ENCODE measurements at regions not wholly inside any gene's neighbourhood (a gene's known extent, or its start where the extent isn't known, plus 50 kb on each side); places are given as distances from the start of the nearest gene placed in this dataset.

GRCh38 chr1:199629624-199630023 lies 397.9 kb upstream of the NR5A2 start:
- DNase-seq (ENCODE audit: low spot score) = no peak

DNA sequence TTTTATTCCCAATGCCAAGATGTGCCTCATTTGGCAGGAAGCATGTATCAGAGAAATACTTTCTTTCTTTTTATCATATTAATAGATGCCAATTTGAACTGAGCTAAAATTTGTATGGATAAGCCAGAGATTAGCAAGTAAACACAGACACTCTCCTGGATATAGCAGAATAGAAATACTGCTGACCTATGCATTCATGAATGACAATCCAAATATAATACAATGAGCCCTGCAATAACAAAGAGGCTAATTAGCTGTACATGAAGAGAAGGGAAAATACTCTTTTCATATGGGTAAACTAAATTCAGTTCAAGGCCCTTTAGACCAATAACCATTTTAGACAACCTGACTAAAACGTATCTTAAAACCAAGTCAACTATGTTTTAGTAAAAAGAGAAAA lies 388.1 kb upstream of the NR5A2 start:
- DNase-seq (ENCODE audit: low spot score) = no peak

- no peak for DNase-seq (ENCODE audit: low spot score)
Observed at GRCh38 chr1:199641531-199641930, 386.0 kb upstream of the NR5A2 start.

DNA sequence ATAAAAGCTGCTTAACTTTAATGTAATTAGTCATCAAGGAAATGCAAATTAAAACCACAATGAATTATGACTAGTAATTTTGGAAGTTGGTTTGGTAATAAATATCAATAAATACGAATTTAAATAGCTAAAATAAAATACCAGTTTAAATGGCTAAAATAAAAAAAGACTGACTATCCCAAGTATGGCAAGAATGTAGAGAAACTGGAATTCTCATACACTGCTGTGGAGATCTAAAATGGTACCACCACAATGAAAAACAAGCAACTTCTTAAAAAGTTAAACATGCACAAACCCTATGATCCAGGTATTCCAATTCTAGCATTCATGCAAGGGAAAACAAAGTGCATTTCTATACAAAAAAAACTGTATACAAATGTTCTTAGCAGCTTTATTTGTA lies 382.6 kb upstream of the NR5A2 start:
- DNase-seq (ENCODE audit: low spot score) = no peak

- DNase-seq (ENCODE audit: low spot score) = peak; percentile 6
Observed at GRCh38 chr1:199646761-199647160, 380.7 kb upstream of the NR5A2 start.

GRCh38 chr1:199657449-199657848 lies 370.1 kb upstream of the NR5A2 start:
- DNase-seq (ENCODE audit: low spot score) = no peak

- no peak for DNase-seq (ENCODE audit: low spot score)
Observed at GRCh38 chr1:199660071-199660470, 367.4 kb upstream of the NR5A2 start.

DNA sequence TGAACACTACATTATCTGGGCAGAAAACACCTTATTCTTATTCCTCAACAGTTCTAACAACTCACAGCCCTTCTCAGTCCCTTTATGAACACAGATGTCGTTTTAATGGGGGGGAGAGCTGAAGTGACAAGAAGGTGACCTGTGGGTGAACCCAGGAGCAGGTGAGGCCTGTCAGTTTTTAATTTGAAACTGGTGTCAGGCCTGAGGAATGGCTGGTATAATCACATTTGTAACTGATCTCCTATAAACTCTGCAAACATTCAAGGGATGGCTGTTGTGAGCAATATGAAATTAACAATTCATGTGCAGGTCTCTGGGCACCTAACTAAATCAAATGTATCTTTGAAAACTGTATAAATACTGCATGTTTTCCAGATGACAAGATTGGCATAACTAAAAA lies 362.1 kb upstream of the NR5A2 start:
- DNase-seq (ENCODE audit: low spot score) = no peak

GRCh38 chr1:199667089-199667488 lies 360.4 kb upstream of the NR5A2 start:
- DNase-seq (ENCODE audit: low spot score) = no peak

- no peak for DNase-seq (ENCODE audit: low spot score)
Observed at GRCh38 chr1:199669916-199670315, 357.6 kb upstream of the NR5A2 start.

DNA sequence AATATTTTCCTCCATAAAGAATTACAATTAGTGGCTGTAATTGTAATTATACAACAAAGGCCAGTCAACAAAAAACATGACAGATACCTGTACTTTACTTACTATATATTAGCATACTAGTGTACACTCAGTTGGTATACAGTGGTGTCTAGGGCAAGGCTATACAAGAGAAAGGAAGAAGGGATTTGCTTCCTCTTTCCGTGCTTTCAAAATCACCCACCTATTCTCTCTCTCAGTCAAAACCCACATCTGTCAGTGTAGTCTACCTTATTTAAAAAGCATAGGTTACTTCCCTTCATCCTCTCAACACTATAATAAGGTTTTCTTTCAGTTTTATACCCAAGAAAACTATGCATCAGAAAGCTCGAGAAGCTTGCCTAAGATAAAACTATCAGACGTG lies 355.8 kb upstream of the NR5A2 start:
- DNase-seq (ENCODE audit: low spot score) = no peak

- no peak for DNase-seq (ENCODE audit: low spot score)
Observed at GRCh38 chr1:199675937-199676336, 351.6 kb upstream of the NR5A2 start.

DNA sequence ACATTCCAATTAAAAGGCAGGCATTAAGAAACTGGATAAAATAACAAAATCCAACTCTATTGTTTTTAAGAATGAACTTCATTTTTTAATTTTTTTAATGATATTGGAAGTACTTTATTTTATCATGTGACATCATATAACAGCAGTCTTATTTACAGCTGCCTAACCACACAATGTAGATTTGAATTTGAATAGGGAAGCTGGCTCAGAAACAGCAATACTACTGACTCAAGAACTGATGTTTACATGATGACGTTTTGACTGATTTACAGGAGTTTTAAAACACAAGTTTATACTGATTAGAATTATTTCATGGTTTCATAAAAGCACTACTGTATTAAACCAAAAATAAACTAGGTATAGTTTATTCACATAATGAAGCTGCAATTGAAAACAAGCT lies 348.7 kb upstream of the NR5A2 start:
- DNase-seq (ENCODE audit: low spot score) = no peak

- no peak for DNase-seq (ENCODE audit: low spot score)
Observed at GRCh38 chr1:199682081-199682480, 345.4 kb upstream of the NR5A2 start.

GRCh38 chr1:199684686-199685273 lies 342.7 kb upstream of the NR5A2 start:
- peak; percentile 12 for DNase-seq (ENCODE audit: low spot score)

- no peak for DNase-seq (ENCODE audit: low spot score)
Observed at GRCh38 chr1:199685369-199685768, 342.1 kb upstream of the NR5A2 start.

DNA sequence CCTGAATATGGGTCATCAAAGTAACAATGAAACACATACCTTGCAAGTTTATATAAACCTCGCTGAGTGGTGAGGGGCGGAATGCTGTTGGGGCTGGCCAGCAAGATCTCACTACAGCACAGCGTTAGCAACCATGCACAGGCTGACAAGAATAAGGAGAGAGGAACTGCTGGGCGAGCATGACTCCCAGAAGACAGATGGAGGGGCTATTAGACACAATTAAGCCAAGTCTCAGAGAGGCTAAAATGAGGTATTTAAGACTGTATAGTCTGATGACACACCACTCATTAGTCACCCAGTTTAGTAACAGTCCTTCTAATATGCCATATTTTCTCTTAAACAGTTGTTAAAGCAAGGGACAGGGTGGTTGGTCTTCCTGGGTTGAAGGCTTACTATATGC lies 340.2 kb upstream of the NR5A2 start:
- DNase-seq (ENCODE audit: low spot score) = no peak

DNA sequence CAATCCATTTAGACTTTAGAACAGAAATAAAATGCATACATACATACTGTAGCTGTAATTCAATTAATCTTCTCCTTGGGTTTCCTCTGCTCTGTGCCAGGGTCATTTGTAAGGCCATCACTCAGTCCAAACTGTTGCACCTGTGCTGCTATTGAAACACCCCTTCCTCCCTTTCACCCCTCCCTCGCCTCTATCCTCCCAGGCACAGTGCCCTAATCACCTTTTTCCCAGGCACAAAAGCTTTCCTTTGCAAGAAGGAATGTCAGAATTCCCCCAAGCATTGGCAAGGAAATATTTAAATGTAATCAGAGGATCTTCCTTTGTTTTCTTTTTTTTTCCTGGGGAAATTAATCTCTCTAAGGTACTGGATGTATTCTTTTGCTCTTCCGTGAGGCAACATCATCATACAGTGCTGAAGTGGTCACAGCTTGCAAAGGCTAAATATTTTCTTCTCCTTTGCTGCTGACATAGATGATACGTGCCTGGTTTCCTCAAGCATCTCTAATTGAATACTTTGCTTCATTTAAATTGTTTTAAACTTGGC lies 339.3 kb upstream of the NR5A2 start:
- DNase-seq (ENCODE audit: low spot score) = no peak

DNA sequence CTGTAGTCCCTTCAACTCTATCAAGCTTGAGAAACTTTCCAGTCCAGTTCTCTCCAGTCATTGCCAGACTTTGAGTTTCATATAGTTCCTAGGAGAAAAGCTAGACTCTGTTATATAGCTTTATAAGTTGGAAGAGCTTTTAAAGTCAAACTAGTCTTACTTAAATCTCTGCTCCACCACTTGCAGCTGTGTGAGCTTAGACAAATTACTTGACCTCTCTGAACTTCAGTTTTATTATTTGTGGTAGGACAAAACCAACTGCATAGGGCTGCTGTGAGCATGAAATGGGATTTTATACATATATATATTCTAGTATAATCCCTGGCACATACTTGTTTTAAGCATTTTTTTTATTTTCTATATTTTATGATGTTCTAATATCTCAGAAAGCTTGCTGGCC lies 338.7 kb upstream of the NR5A2 start:
- DNase-seq (ENCODE audit: low spot score) = no peak

- DNase-seq (ENCODE audit: low spot score) = no peak
Observed at GRCh38 chr1:199690496-199690895, 337.0 kb upstream of the NR5A2 start.

DNA sequence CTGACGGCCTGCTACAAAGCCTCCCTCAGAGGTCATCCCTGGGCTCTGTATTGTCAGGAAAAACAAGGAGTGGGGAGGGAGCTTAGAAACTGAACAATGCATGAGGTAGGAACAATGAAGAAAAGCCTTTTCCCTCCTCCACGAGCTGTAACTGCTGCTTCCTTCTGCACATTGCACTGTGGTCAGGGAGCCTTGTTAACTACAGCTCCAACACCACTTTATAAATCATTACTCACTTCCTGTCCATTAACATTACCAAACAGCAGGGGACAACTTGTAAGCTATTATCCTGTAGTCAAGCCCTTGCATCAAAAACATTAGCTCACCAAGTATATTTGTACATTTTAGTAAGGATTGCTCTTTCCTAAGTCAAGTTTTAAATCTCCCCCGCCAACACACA lies 336.0 kb upstream of the NR5A2 start:
- no peak for DNase-seq (ENCODE audit: low spot score)

GRCh38 chr1:199693724-199694123 lies 333.8 kb upstream of the NR5A2 start:
- no peak for DNase-seq (ENCODE audit: low spot score)

- no peak for DNase-seq (ENCODE audit: low spot score)
Observed at GRCh38 chr1:199696225-199696624, 331.3 kb upstream of the NR5A2 start.

DNA sequence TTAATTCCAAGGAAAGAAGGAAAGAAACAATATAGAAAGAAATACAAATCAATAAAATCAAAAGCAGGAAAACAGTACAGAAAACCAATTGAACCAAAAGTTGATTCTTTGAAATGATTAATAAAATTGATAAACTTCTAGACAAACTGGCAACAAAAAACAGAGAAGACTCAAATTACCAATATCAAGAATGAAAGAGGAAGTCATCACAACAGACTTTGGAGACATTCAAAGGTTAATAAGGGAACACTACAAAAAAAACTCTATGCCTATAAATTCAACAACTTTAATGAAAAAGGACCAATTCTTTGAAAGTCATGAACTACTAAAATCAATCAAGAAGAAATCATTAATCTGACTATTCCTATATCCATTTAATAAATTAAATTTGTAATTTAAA lies 329.3 kb upstream of the NR5A2 start:
- no peak for DNase-seq (ENCODE audit: low spot score)

DNA sequence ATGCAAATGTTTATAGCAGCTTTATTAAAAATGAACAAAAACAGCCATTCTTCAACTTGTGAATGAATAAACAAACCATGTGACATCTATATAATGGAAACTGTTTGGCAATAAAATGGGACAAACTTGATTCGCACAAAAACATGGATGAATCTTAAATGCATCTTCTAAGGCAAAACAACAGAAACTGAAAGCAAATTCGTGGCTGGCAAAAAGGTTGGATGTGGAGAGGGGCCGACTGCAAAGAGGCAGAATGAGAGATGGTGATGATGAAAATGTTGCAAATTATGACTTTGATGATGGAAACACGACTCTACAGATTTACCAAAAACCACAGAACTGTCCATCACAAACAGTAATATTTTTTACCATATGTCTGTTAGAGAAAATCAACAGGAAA lies 327.0 kb upstream of the NR5A2 start:
- no peak for DNase-seq (ENCODE audit: low spot score)

Data from HuH-7.5 (cell line).